GM19324 (cell line): ENCODE measurements at regions not wholly inside any gene's neighbourhood (a gene's known extent, or its start where the extent isn't known, plus 50 kb on each side); places are given as distances from the start of the nearest gene placed in this dataset.
"Not testable (repeated sequence)": the region's sequence is repeated elsewhere in the genome, so short reads cannot be mapped to it uniquely, and the experiment has no call there.

Source experiments
- ATAC-seq: cut with Tn5 transposase; IDR thresholded peaks from one replicate; pipeline ENCODE4 v1.9.1; 2021; ENCODE audit warnings: mild to moderate bottlenecking, moderate library complexity; ENCODE audit not compliant: unreplicated experiment, low FRiP score

DNA sequence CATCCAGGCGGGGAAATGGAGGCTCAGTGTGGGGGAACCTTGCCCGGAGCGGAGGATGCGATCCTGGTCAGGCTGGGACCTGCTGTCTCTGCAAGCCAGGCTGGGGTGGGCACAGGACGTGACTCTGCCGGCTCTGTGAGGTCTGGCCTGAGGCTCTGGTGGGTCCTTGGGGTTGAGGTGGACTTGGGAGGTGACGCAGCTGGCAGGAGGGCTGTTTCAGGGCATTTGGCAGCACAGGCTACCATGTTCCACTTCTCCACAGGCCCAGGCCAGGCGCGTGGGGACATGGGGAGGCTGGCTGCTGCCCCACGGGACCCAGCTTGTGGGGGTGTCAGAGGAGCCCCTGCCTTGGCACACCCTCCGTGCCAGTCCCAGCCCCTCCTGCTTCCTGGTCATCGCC is 1199.7 kb downstream of the BRD1 start:
- ATAC-seq: no peak

DNA sequence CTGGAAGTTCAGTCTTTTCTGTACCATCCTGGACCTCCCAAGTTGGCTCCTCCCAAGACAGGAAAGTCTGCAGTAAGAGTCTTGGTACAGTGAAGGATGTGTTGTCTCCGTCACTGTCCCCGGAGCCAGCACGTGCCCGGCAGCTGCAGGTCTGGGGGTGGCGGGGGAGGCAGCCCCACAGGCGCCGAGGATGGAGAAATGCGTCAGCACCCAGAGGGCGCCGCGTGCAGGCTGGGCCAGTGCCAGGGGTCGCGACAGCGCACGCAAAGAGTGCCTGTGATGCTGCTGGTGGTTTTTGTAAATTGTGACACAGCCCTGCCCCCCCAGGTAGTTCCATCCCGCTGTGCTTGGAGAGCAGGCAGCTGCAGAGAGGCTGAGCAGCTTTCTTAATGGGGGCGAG is 1200.5 kb downstream of the BRD1 start:
- ATAC-seq: no peak

DNA sequence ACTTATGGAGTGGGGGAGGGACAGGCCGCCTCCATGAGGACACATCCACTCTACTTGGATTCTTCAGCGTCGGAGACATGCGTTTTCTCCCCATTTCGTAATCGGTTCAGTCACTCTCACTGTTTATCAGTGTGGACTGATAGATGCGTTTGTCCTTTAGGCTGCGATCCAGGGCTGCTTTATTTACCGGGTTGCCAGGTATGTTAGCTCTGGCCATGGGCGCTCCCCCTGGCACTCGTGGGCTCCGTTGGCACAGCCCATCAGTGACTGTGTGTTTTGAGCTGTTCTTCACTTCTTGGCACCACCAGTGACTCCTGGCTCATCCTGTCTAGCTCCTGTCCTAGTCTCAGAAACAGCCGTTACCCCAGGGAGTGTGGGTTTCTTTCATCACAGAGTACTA is 1203.3 kb downstream of the BRD1 start:
- ATAC-seq: no peak

- no peak for ATAC-seq
These were observed 1204.7 kb downstream of the BRD1 start for GRCh38 chr22:48622891-48623545.

DNA sequence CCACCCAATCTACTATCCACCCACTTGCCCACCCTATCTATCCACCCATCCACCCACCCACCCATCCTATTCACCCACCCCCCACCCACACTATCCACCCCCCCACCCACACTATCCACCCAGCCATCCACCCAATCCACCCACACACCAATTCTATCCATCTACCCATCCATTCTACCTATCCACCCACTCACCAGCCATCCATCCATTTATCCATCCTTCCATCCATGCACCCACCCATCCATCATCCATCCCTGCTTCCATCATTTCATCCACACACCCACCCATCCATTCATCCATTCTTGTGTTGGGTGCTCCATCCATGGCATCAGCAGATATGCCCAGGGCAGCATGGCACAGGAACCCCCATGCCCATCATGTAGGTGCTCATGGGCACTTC is 1206.6 kb downstream of the BRD1 start:
- no peak for ATAC-seq

DNA sequence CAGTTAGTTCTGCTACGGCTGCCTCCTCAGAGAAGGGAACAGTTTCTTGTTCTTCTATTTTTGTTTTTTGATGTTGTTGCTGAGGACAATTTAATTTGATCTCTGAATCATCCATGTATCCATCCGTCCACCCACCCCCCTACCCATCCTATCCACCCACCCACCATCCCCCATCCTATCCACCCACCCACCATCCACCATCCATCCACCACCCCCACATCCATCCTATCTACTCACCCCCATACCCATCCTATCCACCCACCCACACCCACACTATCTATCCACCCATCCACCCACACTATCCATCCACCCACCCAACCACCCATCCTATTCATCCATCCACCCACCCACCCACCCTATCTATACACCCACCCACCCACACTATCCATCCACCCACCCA is 1207.2 kb downstream of the BRD1 start:
- not testable (repeated sequence) for ATAC-seq

DNA sequence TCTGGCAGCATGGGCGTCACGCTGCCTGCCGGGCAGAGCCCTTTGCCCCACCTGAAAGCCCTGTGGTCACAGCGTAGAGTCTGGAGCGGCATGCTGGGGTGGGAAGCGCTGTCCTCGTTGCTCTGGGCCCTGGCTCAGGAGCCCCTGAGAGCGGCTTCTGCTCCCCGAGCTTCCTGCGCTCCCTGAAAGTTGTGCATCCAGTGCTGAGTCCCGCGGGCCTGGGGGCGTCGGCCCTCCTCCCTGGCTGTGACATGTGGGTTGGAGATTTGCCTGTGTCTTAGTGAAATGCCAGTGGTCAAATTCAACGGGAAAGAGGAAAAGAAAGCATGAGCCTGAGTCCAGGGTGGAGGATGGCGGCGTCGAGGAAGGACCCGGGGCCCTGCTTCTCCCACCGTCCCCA is 1208.0 kb downstream of the BRD1 start:
- no peak for ATAC-seq

GRCh38 chr22:48618326-48618725 is 1209.3 kb downstream of the BRD1 start:
- ATAC-seq: no peak

- ATAC-seq: no peak
These were observed 1211.0 kb downstream of the BRD1 start for GRCh38 chr22:48616656-48617055.

DNA sequence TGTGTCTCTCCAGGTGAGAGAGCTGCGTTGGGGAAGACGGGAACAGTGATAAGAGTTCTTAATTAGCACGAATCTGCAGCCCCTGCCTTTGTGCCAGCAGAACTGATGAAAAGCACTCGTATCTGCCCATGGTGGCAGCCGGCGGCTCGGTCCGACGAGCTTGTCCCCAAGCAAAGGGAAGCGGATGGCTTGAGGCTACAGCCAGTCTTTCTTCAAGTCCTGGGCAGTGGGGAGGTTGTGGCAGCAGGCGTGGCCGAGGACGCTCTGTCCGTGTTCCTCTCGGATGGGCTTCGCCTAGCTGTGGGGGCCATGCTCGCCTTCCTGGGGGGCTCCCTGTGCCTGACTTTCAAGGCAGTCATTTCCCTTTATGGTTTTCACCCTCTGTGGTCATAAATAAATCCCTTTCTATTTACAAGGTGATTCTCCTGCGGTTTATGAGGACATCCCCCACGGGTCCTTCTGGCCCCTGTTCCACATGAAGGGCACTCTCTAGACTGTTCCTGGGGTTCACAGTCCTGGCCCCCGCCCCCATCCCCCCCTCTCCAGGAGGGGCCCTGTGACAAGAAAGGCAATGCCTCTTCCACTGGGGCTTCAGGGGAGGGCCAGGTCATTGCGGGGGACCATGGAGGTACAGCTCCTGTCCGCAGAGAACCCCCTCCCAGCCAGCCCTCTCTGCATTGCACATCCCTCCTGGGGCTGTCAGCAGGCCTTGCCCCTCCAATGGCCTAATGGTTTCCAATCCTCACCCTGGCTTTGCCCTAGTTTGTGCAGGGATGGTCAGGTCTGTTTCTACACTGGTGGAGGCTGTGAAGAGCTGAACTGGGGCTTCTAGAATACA is 1212.3 kb downstream of the BRD1 start:
- no peak for ATAC-seq

- ATAC-seq: no peak
These were observed 1214.0 kb downstream of the BRD1 start for GRCh38 chr22:48613566-48614200.

GRCh38 chr22:48612077-48612995 is 1215.3 kb downstream of the BRD1 start:
- ATAC-seq: no peak

GRCh38 chr22:48609279-48609865 is 1218.3 kb downstream of the BRD1 start:
- ATAC-seq: no peak

- ATAC-seq: no peak
These were observed 1219.6 kb downstream of the BRD1 start for GRCh38 chr22:48607901-48608662.

- ATAC-seq: no peak
These were observed 1220.9 kb downstream of the BRD1 start for GRCh38 chr22:48606684-48607307.

DNA sequence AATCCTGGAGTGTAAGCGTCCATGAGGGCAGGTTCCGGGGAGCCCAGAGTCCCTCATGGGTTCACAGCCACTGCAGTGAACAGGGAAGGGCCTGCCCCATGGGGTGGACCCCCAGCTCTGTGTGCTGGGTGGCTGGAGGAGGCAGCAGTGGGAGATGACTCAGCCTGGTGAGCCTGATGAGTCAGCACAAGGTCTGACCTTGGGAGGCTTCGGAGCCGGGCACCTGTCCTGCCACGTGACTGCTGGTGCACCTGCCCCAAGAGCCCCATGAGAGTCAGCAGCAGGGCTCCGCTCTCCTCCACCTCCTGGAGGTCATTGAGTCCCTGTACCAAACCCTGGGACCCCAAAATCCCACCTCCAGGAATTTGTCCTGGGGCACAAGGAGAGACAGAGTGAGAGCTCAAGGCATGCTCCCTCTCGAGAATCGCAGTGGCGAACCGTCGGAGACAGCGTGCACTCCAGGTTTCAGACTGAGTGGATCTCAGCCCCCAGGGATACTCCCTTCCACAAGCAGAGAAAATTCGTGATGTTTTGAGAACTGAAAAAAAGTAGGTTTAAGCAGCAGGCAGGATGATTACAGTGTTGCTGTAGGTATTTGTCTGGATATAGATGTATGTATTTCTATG is 1221.7 kb downstream of the BRD1 start:
- no peak for ATAC-seq

DNA sequence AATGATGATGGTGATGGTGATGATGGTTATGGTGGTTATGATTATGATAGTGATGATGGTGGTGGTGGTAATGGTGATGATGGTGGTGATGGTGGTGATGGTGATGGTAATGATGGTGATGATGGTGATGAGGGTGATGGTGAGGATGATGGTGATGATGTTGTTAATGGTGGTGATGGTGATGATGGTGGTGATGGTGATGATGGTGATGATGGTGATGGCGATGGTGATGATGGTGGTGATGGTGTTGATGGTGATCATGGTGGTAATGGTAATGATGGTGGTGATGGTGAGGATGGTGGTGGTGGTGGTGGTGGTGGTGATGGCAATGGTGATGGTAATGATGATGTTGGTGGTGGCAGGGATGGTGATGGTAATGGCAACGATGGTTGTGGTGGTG is 1222.5 kb downstream of the BRD1 start:
- no peak for ATAC-seq

DNA sequence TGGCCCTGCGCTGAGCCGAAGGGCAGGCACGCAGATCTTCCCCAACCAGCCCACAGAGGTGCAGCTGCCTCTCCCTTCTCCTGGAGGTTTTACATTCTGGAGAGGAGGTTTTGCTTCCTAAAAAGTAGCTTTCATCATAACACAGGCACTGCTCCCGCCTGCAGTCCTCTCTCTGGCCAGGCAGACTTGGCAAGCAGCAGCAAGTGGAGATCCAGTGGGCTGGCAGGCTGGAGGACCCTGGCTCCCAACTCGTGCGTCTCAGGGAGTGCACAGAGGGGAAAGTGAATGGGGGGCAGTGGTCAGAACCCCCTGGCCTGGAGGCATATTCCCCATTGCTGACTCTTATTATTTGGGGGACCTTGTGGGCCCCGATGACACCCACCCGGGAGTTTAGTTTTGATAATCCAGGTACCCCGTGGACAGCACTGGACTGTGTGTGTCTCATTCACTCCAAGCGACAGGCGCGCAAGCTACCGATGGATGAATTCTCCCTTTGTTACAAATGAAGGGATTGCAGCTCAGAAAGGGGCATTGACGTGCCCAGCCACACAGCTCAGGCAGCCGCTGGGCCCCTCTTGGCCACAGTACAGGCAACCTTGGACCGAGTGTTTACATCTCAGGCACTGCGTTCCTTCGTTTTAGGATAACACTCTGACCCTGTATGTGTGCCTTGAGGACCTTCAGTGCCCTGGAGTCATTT is 1223.9 kb downstream of the BRD1 start:
- ATAC-seq: no peak
